GM21381 (cell line): ENCODE measurements at regions not wholly inside any gene's neighbourhood (a gene's known extent, or its start where the extent isn't known, plus 50 kb on each side); places are given as distances from the start of the nearest gene placed in this dataset.
"Not testable (repeated sequence)": the region's sequence is repeated elsewhere in the genome, so short reads cannot be mapped to it uniquely, and the experiment has no call there.

Experiments used
- ATAC-seq: cut with Tn5 transposase; IDR thresholded peaks from one replicate; pipeline ENCODE4 v1.9.1; 2021; ENCODE audit warnings: mild to moderate bottlenecking, moderate library complexity; ENCODE audit not compliant: unreplicated experiment

GRCh38 chr11:45388472-45388871, 102.3 kb upstream of the SYT13 start:
- ATAC-seq = no peak

GRCh38 chr11:45387885-45388284, 101.7 kb upstream of the SYT13 start:
- not testable (repeated sequence) for ATAC-seq

- no peak for ATAC-seq
Observed at GRCh38 chr11:45386972-45387371, 100.8 kb upstream of the SYT13 start.

- no peak for ATAC-seq
Observed at GRCh38 chr11:45385844-45386243, 99.7 kb upstream of the SYT13 start.

- no peak for ATAC-seq
Observed at GRCh38 chr11:45385423-45385822, 99.3 kb upstream of the SYT13 start.

- ATAC-seq = no peak
Observed at GRCh38 chr11:45384711-45385241, 98.6 kb upstream of the SYT13 start.

- no peak for ATAC-seq
Observed at GRCh38 chr11:45384016-45384415, 97.9 kb upstream of the SYT13 start.

GRCh38 chr11:45383224-45383623, 97.1 kb upstream of the SYT13 start:
- ATAC-seq = no peak

GRCh38 chr11:45382133-45382878, 96.2 kb upstream of the SYT13 start:
- no peak for ATAC-seq

GRCh38 chr11:45379162-45379863, 93.2 kb upstream of the SYT13 start:
- no peak for ATAC-seq

- ATAC-seq = no peak
Observed at GRCh38 chr11:45378516-45378915, 92.4 kb upstream of the SYT13 start.

- no peak for ATAC-seq
Observed at GRCh38 chr11:45374653-45375059, 88.5 kb upstream of the SYT13 start.

- no peak for ATAC-seq
Observed at GRCh38 chr11:45374130-45374529, 88.0 kb upstream of the SYT13 start.

- no peak for ATAC-seq
Observed at GRCh38 chr11:45373506-45374035, 87.4 kb upstream of the SYT13 start.

GRCh38 chr11:45372414-45372813, 86.3 kb upstream of the SYT13 start:
- ATAC-seq = not testable (repeated sequence)

- no peak for ATAC-seq
Observed at GRCh38 chr11:45371251-45372115, 85.3 kb upstream of the SYT13 start.

- ATAC-seq = no peak
Observed at GRCh38 chr11:45369313-45369712, 83.2 kb upstream of the SYT13 start.

GRCh38 chr11:45368697-45369096, 82.6 kb upstream of the SYT13 start:
- ATAC-seq = no peak

- no peak for ATAC-seq
Observed at GRCh38 chr11:45366619-45367190, 80.6 kb upstream of the SYT13 start.

GRCh38 chr11:45365961-45366618, 79.9 kb upstream of the SYT13 start:
- ATAC-seq = no peak
